OCI-LY7 (cell line): ENCODE measurements at regions not wholly inside any gene's neighbourhood (a gene's known extent, or its start where the extent isn't known, plus 50 kb on each side); places are given as distances from the start of the nearest gene placed in this dataset.

ENCODE experiments used
- BruUV-seq: library from RNA; stranded (reverse); fragments of 400-500 nt; replicated peaks from 2 replicates; lab custom pipeline; 2021; lab: Mats Ljungman, UMichigan
- CTCF ChIA-PET: fragments of 300-600 bp; sonication (Branson Sonifier 250); formaldehyde crosslinking; loops from one replicate; lab custom pipeline; 2022; ENCODE audit warnings: antibody characterized with exemption; ENCODE audit not compliant: unreplicated experiment; lab: Charles Lee
- POLR2A ChIA-PET: fragments of 300-600 bp; sonication (Branson Sonifier 250); formaldehyde crosslinking; loops from one replicate; lab custom pipeline; 2022; ENCODE audit warnings: antibody characterized with exemption; lab: Charles Lee
- DNase-seq: peaks from one replicate; pipeline ENCODE4 v3.0.0-alpha.2; 2015; ENCODE audit warnings: low spot score
- H2AFZ ChIP-seq: fragments of 200-600 bp; sonication (generic), shearing (Covaris generic); 2 replicates; pipeline ENCODE4 v1.6.1; 2014; ENCODE audit warnings: mild to moderate bottlenecking, antibody characterized with exemption, low read length, moderate library complexity
- H3K27ac ChIP-seq: fragments of 200-600 bp; sonication (generic); 2 replicates; pipeline ENCODE4 v1.5.1; 2014; ENCODE audit warnings: mixed run types, low read depth, mild to moderate bottlenecking, moderate library complexity, low read length, inconsistent platforms; ENCODE audit not compliant: poor library complexity, severe bottlenecking
- H3K36me3 ChIP-seq: fragments of 200-600 bp; sonication (generic); 2 replicates; pipeline ENCODE4 v1.6.1; 2014; ENCODE audit warnings: mild to moderate bottlenecking, antibody characterized with exemption, low read length, moderate library complexity, mixed read lengths; ENCODE audit not compliant: insufficient read depth
- H3K4me1 ChIP-seq: fragments of 200-600 bp; sonication (generic); 2 replicates; pipeline ENCODE4 v1.5.1; 2014; ENCODE audit warnings: mild to moderate bottlenecking, low read length; ENCODE audit not compliant: insufficient read depth, poor library complexity, severe bottlenecking
- H3K4me2 ChIP-seq: fragments of 200-600 bp; sonication (generic); 2 replicates; pipeline ENCODE4 v1.6.1; 2014; ENCODE audit warnings: mild to moderate bottlenecking, low read length
- H3K4me3 ChIP-seq: fragments of 200-600 bp; sonication (generic); 2 replicates; pipeline ENCODE4 v1.5.1; 2014; ENCODE audit warnings: mild to moderate bottlenecking, low read depth, low read length; ENCODE audit not compliant: poor library complexity, severe bottlenecking
- H3K79me2 ChIP-seq: fragments of 200-600 bp; sonication (generic); 2 replicates; pipeline ENCODE4 v1.6.1; 2016; ENCODE audit warnings: low read depth, mild to moderate bottlenecking, low read length, moderate library complexity, mixed read lengths; ENCODE audit not compliant: insufficient read depth
- H3K9me2 ChIP-seq: fragments of 200-600 bp; sonication (generic); 2 replicates; pipeline ENCODE4 v1.6.1; 2016; ENCODE audit warnings: mild to moderate bottlenecking, low read length, mixed read lengths; ENCODE audit not compliant: insufficient read depth
- H3K9me3 ChIP-seq: fragments of 200-600 bp; sonication (generic); 2 replicates; pipeline ENCODE4 v1.6.1; 2014; ENCODE audit warnings: mild to moderate bottlenecking, mixed run types, low read length, mixed read lengths
- H4K20me1 ChIP-seq: fragments of 200-600 bp; sonication (generic); 2 replicates; pipeline ENCODE4 v1.6.1; 2014; ENCODE audit warnings: mild to moderate bottlenecking, antibody characterized with exemption, low read length, moderate library complexity, mixed read lengths; ENCODE audit not compliant: insufficient read depth
- CTCF ChIP-seq: fragments of 200-600 bp; sonication (generic); conservative IDR thresholded peaks from 2 replicates; pipeline ENCODE4 v1.5.1; 2014; ENCODE audit warnings: mild to moderate bottlenecking, antibody characterized with exemption, low read length, moderate library complexity, mixed read lengths
- EZH2phosphoT487 ChIP-seq: fragments of 200-600 bp; sonication (generic); IDR thresholded peaks from 2 replicates; pipeline ENCODE4 v1.6.1; 2018; ENCODE audit warnings: low read depth, borderline replicate concordance, mild to moderate bottlenecking, mixed run types, antibody characterized with exemption, low read length, moderate library complexity, mixed read lengths
- intact Hi-C: fragments of 100-400 bp; cut with micrococcal nuclease; formaldehyde crosslinking; loops from one replicate; pipeline ENCODE4 v1.10.0; 2022; ENCODE audit not compliant: unreplicated experiment

GRCh38 chr2:16124881-16125613, 184.7 kb downstream of the MYCN start:
- ChIA-PET CTCF (no interaction called here), POLR2A (interaction anchor here (0.6 kb wide), 1 partner anchor 258 kb away, joined by 3 read pairs; no protein-coding TSS in a partner anchor)
- DNase-seq, result no peak
- H3K9me2 ChIP-seq, result no peaks in the 10 kb centered on the region
- intact Hi-C loops, result no loop called here
- H2AFZ ChIP-seq, result no peak overlapping the region
- no peak overlapping the region for H3K27ac ChIP-seq
- H3K4me3 ChIP-seq, result no peak overlapping the region
- H4K20me1 ChIP-seq, result no peaks in the 10 kb centered on the region
- no peaks in the 10 kb centered on the region for H3K9me3 ChIP-seq
- no peaks in the 10 kb centered on the region for H3K4me1 ChIP-seq
- H3K4me2 ChIP-seq, result no peak overlapping the region
- TF ChIP-seq EZH2phosphoT487 (no peak), CTCF (no peak)
- no peaks in the 10 kb centered on the region for H3K79me2 ChIP-seq
- no TSS peak for BruUV-seq
- H3K36me3 ChIP-seq, result no peaks in the 10 kb centered on the region

- Histone ChIP-seq H3K27ac (no peak overlapping the region), H3K4me3 (no peak overlapping the region), H3K4me2 (no peak overlapping the region), H2AFZ (no peak overlapping the region), H3K79me2 (no peaks in the 10 kb centered on the region), H3K9me2 (no peaks in the 10 kb centered on the region), H3K36me3 (no peaks in the 10 kb centered on the region), H3K4me1 (no peaks in the 10 kb centered on the region), H3K9me3 (no peaks in the 10 kb centered on the region), H4K20me1 (no peaks in the 10 kb centered on the region)
- no peak for DNase-seq
- intact Hi-C loops, result no loop called here
- ChIA-PET POLR2A (no interaction called here), CTCF (no interaction called here)
- no TSS peak for BruUV-seq
- no peak for TF ChIP-seq EZH2phosphoT487
- no peak for TF ChIP-seq CTCF
Measured at GRCh38 chr2:16123856-16124780, 183.8 kb downstream of the MYCN start.

GRCh38 chr2:16123421-16123820, 183.1 kb downstream of the MYCN start:
- H3K4me3 ChIP-seq, result no peak overlapping the region
- H3K9me3 ChIP-seq, result no peaks in the 10 kb centered on the region
- H4K20me1 ChIP-seq, result no peaks in the 10 kb centered on the region
- H3K79me2 ChIP-seq, result no peaks in the 10 kb centered on the region
- ChIA-PET POLR2A (no interaction called here), CTCF (no interaction called here)
- no peak overlapping the region for H2AFZ ChIP-seq
- H3K4me1 ChIP-seq, result no peaks in the 10 kb centered on the region
- H3K4me2 ChIP-seq, result no peak overlapping the region
- H3K9me2 ChIP-seq, result no peaks in the 10 kb centered on the region
- no TSS peak for BruUV-seq
- intact Hi-C loops, result no loop called here
- DNase-seq, result no peak
- H3K27ac ChIP-seq, result no peak overlapping the region
- H3K36me3 ChIP-seq, result no peaks in the 10 kb centered on the region
- TF ChIP-seq CTCF (no peak), EZH2phosphoT487 (no peak)
